ENCODE measurements at regions not wholly inside any gene's neighbourhood (a gene's known extent, or its start where the extent isn't known, plus 50 kb on each side); places are given as distances from the start of the nearest gene placed in this dataset.

DNA sequence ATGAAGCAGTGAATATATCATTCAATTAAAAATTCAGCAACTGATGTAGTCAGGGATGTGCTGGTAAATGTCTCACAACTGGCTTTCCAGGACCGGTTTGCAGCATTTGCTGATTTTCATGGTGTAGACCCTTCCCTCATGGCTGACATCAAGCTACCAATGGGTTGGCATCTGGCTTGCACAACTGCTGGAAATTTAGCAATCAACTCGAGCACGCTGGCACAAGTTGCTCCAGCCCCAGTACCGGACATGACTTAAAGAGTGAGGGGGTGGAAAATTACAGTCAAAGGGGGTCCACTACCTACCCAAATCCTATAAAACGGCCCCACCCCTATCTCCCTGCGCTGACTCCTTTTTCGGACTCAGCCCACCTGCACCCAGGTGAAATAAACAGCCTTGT, 198.4 kb upstream of the NRP1 start:
- no peak overlapping the region for H3K4me3 ChIP-seq (ENCODE audit: low read depth, low read length)
- TF ChIP-seq, protein P1, sequence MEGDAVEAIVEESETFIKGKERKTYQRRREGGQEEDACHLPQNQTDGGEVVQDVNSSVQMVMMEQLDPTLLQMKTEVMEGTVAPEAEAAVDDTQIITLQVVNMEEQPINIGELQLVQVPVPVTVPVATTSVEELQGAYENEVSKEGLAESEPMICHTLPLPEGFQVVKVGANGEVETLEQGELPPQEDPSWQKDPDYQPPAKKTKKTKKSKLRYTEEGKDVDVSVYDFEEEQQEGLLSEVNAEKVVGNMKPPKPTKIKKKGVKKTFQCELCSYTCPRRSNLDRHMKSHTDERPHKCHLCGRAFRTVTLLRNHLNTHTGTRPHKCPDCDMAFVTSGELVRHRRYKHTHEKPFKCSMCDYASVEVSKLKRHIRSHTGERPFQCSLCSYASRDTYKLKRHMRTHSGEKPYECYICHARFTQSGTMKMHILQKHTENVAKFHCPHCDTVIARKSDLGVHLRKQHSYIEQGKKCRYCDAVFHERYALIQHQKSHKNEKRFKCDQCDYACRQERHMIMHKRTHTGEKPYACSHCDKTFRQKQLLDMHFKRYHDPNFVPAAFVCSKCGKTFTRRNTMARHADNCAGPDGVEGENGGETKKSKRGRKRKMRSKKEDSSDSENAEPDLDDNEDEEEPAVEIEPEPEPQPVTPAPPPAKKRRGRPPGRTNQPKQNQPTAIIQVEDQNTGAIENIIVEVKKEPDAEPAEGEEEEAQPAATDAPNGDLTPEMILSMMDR (conservative IDR thresholded peaks at IDR 0.05; ENCODE audit: low read depth, low read length), result no peak
- no peak for DNase-seq (ENCODE audit: low read depth)

GRCh38 chr10:33529234-33529633, 194.8 kb upstream of the NRP1 start:
- no peak for DNase-seq (ENCODE audit: low read depth)
- TF ChIP-seq, protein P1 (conservative IDR thresholded peaks at IDR 0.05; ENCODE audit: low read depth, low read length), result no peak
- H3K4me3 ChIP-seq (ENCODE audit: low read depth, low read length), result no peak overlapping the region

- H3K4me3 ChIP-seq (ENCODE audit: low read depth, low read length), result no peak overlapping the region
- TF ChIP-seq, protein P1 (conservative IDR thresholded peaks at IDR 0.05; ENCODE audit: low read depth, low read length), result no peak
- DNase-seq (ENCODE audit: low read depth), result peak; percentile 45
Measured at GRCh38 chr10:33524966-33525365, 190.5 kb upstream of the NRP1 start.

GRCh38 chr10:33524041-33524440, 189.6 kb upstream of the NRP1 start:
- DNase-seq (ENCODE audit: low read depth), result no peak
- TF ChIP-seq, protein P1 (conservative IDR thresholded peaks at IDR 0.05; ENCODE audit: low read depth, low read length), result no peak
- no peak overlapping the region for H3K4me3 ChIP-seq (ENCODE audit: low read depth, low read length)

DNA sequence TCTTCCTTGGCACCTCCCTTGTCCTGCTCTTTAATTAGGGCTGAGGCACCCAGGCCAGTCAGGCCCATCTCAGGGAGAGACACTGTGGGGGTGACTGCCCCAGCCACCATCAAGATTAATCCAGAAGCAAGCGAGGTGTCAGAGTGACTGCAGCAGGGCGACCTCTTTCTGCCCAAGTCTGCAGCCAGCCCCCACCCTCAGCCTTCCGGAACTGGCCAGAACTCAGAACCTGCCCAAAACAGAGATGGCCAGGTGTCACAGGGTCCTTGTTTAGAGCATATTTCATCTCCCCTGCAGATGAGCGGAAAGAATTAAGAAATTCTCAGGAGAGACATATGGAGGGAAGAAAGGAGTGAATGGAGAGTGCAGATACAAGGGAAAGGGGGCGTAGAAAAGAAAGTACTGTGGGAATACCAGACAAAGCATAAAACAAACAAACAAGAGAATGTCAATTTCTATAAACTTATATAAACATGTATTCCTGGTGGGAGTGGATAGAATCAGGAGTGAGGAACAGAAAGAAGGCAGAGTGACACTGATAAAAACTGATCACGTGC, 188.8 kb upstream of the NRP1 start:
- DNase-seq (ENCODE audit: low read depth), result no peak
- TF ChIP-seq, protein P1 (conservative IDR thresholded peaks at IDR 0.05; ENCODE audit: low read depth, low read length), result no peak
- no peak overlapping the region for H3K4me3 ChIP-seq (ENCODE audit: low read depth, low read length)

DNA sequence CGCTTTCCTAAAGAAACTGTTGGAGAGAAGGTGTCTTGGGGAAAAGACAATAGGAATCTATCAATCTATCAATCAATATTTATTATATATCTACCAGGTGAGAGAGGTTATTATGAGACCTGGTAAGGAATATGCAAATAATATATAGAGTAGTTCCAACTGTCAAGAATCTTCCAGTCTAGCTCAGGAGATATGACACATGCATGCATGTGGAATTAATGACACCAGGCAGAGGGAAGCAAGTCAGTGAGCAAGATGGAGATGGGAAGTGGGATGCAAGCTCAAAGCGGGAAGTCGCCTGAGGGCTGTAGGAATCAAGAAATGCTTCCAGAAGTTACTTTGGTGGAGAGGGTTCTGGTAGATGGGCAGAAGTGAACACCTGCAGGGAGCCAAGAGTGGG, 187.4 kb upstream of the NRP1 start:
- no peak for DNase-seq (ENCODE audit: low read depth)
- H3K4me3 ChIP-seq (ENCODE audit: low read depth, low read length), result no peak overlapping the region
- TF ChIP-seq, protein P1 (conservative IDR thresholded peaks at IDR 0.05; ENCODE audit: low read depth, low read length), result no peak

DNA sequence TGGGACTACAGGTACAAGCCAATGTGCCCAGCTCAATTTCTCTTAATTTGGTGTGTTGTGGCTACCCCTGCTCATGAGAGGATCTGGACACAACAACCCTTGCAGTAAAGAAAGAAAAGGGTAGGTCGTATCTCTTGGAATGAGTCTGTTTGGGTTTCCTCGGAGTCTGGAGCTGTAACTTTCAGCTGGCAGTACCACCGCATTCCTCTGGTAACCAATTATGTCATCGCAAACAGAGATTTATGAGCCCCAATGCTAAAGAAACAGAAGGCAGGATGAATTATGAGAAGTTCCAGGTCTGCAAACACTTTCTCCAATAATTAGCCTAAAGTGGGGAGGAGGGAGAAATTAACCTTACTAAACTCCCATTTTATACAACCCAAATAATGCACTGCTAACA, 186.6 kb upstream of the NRP1 start:
- no peak overlapping the region for H3K4me3 ChIP-seq (ENCODE audit: low read depth, low read length)
- DNase-seq (ENCODE audit: low read depth), result no peak
- TF ChIP-seq, protein P1 (conservative IDR thresholded peaks at IDR 0.05; ENCODE audit: low read depth, low read length), result no peak
